ENCODE measurements at regions not wholly inside any gene's neighbourhood (a gene's known extent, or its start where the extent isn't known, plus 50 kb on each side); places are given as distances from the start of the nearest gene placed in this dataset.

- DNase-seq (no peak), ATAC-seq (no peak)
- H3K4me1 ChIP-seq, result no peaks in the 10 kb centered on the region
- H3K36me3 ChIP-seq, result no peaks in the 10 kb centered on the region
- H3K27me3 ChIP-seq, result no peaks in the 10 kb centered on the region
- no peak for TF ChIP-seq CTCF (IDR thresholded peaks at IDR 0.05)
- no peak overlapping the region for H3K27ac ChIP-seq
- intact Hi-C loops (cut with DNase I), result no loop called here
- no peaks in the 10 kb centered on the region for H3K9me3 ChIP-seq
- H3K4me3 ChIP-seq, result no peak overlapping the region
Observed at GRCh38 chr4:182175788-182176519, 67.2 kb upstream of the TENM3 start.

GRCh38 chr4:182177166-182177565, 66.0 kb upstream of the TENM3 start:
- ATAC-seq, result no peak
- H3K9me3 ChIP-seq, result no peaks in the 10 kb centered on the region

GRCh38 chr4:182179105-182179504, 64.1 kb upstream of the TENM3 start:
- Histone ChIP-seq H3K36me3 (no peaks in the 10 kb centered on the region), H3K9me3 (no peaks in the 10 kb centered on the region), H3K4me1 (no peaks in the 10 kb centered on the region), H3K4me3 (no peak overlapping the region), H3K27me3 (no peaks in the 10 kb centered on the region), H3K27ac (no peak overlapping the region)
- no peak for TF ChIP-seq CTCF (IDR thresholded peaks at IDR 0.05)
- ATAC-seq (no peak), DNase-seq (no peak)
- intact Hi-C loops (cut with DNase I), result no loop called here

More at GRCh38 chr4:182177166-182177565, 66.0 kb upstream of the TENM3 start:
- intact Hi-C loops (cut with DNase I), result no loop called here
- H3K36me3 ChIP-seq, result no peaks in the 10 kb centered on the region
- H3K27me3 ChIP-seq, result no peaks in the 10 kb centered on the region
- H3K4me3 ChIP-seq, result no peak overlapping the region
- TF ChIP-seq CTCF (IDR thresholded peaks at IDR 0.05), result no peak
- no peaks in the 10 kb centered on the region for H3K4me1 ChIP-seq
- H3K27ac ChIP-seq, result no peak overlapping the region
- DNase-seq, result no peak

GRCh38 chr4:182179751-182180150, 63.5 kb upstream of the TENM3 start:
- ATAC-seq (no peak), DNase-seq (no peak)
- Histone ChIP-seq H3K27ac (no peak overlapping the region), H3K27me3 (no peaks in the 10 kb centered on the region), H3K9me3 (no peaks in the 10 kb centered on the region), H3K36me3 (no peaks in the 10 kb centered on the region), H3K4me1 (no peaks in the 10 kb centered on the region), H3K4me3 (no peak overlapping the region)
- intact Hi-C loops (cut with DNase I), result no loop called here
- no peak for TF ChIP-seq CTCF (IDR thresholded peaks at IDR 0.05)

- Histone ChIP-seq H3K4me3 (no peak overlapping the region), H3K4me1 (no peaks in the 10 kb centered on the region), H3K27ac (no peak overlapping the region), H3K27me3 (no peaks in the 10 kb centered on the region), H3K9me3 (no peaks in the 10 kb centered on the region), H3K36me3 (no peaks in the 10 kb centered on the region)
- no peak for TF ChIP-seq CTCF (IDR thresholded peaks at IDR 0.05)
- DNase-seq, result no peak
- intact Hi-C loops (cut with DNase I), result no loop called here
- no peak for ATAC-seq
Observed at GRCh38 chr4:182185491-182185890, 57.7 kb upstream of the TENM3 start.

GRCh38 chr4:182187674-182188073, 55.5 kb upstream of the TENM3 start:
- intact Hi-C loops (cut with DNase I), result no loop called here
- no peak overlapping the region for H3K27ac ChIP-seq
- H3K27me3 ChIP-seq, result no peaks in the 10 kb centered on the region
- no peaks in the 10 kb centered on the region for H3K36me3 ChIP-seq
- no peak overlapping the region for H3K4me3 ChIP-seq
- H3K9me3 ChIP-seq, result no peaks in the 10 kb centered on the region
- no peak for DNase-seq
- ATAC-seq, result no peak
- no peak for TF ChIP-seq CTCF (IDR thresholded peaks at IDR 0.05)
- H3K4me1 ChIP-seq, result no peaks in the 10 kb centered on the region
